ENCODE measurements at regions not wholly inside any gene's neighbourhood (a gene's known extent, or its start where the extent isn't known, plus 50 kb on each side); places are given as distances from the start of the nearest gene placed in this dataset.
"Not testable (repeated sequence)": the region's sequence is repeated elsewhere in the genome, so short reads cannot be mapped to it uniquely, and the experiment has no call there.

DNA sequence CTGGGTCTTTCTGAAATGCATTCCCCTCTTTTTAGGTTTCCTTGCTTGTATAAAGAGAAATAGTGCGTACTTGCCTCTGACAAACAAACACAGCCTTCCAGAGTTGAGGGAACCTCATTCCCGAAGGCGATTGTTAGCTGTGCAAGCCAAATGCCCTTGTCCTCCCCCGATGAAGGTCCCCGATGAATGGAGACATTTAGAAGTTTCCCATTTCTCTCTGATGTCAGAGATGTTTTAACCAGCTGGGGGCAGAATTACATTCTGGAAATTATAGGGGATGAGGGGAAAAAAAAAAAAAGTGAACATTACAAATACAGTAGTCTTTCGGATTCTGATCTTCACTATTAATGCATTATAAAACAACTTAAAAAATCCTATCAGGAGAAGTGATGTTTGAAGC, 366.8 kb downstream of the VRK1 start:
- no peak for TF ChIP-seq SUZ12 (IDR thresholded peaks at IDR 0.05; ENCODE audit: extremely low read depth, insufficient read depth, insufficient read length)
- no peak for TF ChIP-seq ZNF274 (IDR thresholded peaks at IDR 0.05; ENCODE audit: low read depth, low read length)
- no peak for TF ChIP-seq YY1 (IDR thresholded peaks at IDR 0.05; ENCODE audit: insufficient read depth, insufficient read length)
- H3K4me3 ChIP-seq (ENCODE audit: insufficient read length, low read depth), result no peak overlapping the region
- H3K9me3 ChIP-seq (ENCODE audit: insufficient read depth, low read length), result peaks cover 2% of the 10 kb centered on the region; the same call in 1 of the 2 replicates
- H3K27me3 ChIP-seq (ENCODE audit: insufficient read depth, insufficient read length), result no peaks in the 10 kb centered on the region
- no peak for DNase-seq (ENCODE audit: low read depth, low spot score)
- H3K4me1 ChIP-seq (ENCODE audit: insufficient read depth, insufficient read length), result no peaks in the 10 kb centered on the region
- H3K9ac ChIP-seq (ENCODE audit: insufficient read length, low read depth), result no peak overlapping the region
- no peaks in the 10 kb centered on the region for H3K36me3 ChIP-seq (ENCODE audit: insufficient read depth, insufficient read length, low read length)

DNA sequence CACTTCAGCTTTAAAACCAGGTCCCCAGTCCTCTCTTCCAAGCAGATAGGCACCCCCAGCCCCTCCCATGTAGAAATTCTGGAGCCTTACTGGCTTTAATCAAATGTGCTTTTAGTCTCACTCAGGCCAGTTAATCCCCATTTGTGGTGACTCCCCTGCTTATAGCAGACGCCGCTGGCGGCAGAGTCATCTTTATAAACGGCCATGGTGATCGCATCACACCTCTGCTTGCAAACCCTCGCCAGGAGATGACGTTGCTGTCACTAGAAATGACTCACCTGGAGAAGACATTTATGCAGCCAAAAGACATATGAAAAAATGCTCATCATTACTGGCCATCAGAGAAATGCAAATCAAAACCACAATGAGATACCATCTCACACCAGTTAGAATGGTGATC, 369.3 kb downstream of the VRK1 start:
- TF ChIP-seq SUZ12 (IDR thresholded peaks at IDR 0.05; ENCODE audit: extremely low read depth, insufficient read depth, insufficient read length), result no peak
- TF ChIP-seq YY1 (IDR thresholded peaks at IDR 0.05; ENCODE audit: insufficient read depth, insufficient read length), result no peak
- no peak for TF ChIP-seq ZNF274 (IDR thresholded peaks at IDR 0.05; ENCODE audit: low read depth, low read length)
- H3K9me3 ChIP-seq (ENCODE audit: insufficient read depth, low read length), result no peaks in the 10 kb centered on the region
- H3K4me3 ChIP-seq (ENCODE audit: insufficient read length, low read depth), result no peak overlapping the region
- H3K27me3 ChIP-seq (ENCODE audit: insufficient read depth, insufficient read length), result no peaks in the 10 kb centered on the region
- no peak for DNase-seq (ENCODE audit: low read depth, low spot score)
- no peak overlapping the region for H3K9ac ChIP-seq (ENCODE audit: insufficient read length, low read depth)
- no peaks in the 10 kb centered on the region for H3K4me1 ChIP-seq (ENCODE audit: insufficient read depth, insufficient read length)
- H3K36me3 ChIP-seq (ENCODE audit: insufficient read depth, insufficient read length, low read length), result no peaks in the 10 kb centered on the region

DNA sequence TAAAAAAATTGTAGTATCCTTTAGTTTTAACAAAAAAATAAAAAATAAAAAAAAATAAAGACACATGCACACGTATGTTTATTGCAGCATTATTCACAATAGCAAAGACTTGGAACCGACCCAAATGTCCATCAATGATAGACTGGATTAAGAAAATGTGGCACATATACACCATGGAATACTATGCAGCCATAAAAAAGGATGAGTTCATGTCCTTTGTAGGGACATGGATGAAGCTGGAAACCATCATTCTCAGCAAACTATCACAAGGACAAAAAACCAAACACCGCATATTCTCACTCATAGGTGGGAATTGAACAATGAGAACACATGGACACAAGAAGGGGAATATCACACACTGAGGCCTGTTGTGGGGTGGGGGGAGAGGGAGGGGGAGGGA, 370.4 kb downstream of the VRK1 start:
- H3K4me1 ChIP-seq (ENCODE audit: insufficient read depth, insufficient read length); H3K4me3 ChIP-seq (ENCODE audit: insufficient read length, low read depth); DNase-seq (ENCODE audit: low read depth, low spot score); H3K9me3 ChIP-seq (ENCODE audit: insufficient read depth, low read length); H3K9ac ChIP-seq (ENCODE audit: insufficient read length, low read depth); H3K36me3 ChIP-seq (ENCODE audit: insufficient read depth, insufficient read length, low read length); H3K27me3 ChIP-seq (ENCODE audit: insufficient read depth, insufficient read length): not testable (repeated sequence)

DNA sequence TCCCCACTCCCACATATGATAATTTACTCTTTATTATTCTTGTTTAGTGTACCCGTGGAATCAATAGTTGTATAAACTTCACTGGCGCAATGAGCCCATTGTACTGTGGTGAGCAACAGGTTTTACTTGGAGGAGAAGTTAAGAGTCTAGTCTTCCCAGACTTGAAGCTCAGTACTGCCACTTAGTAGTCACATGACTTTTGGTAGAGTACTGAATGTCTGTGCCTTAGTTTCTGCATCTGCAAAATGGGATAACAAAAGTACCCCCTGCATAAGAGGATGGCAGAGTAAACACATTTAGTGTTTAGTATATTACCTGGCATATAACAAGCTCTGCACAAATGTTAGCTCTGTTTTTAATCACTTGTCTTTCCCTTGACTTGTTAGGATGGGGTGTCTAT, 375.5 kb downstream of the VRK1 start:
- H3K4me3 ChIP-seq (ENCODE audit: insufficient read length, low read depth), result no peak overlapping the region
- no peaks in the 10 kb centered on the region for H3K36me3 ChIP-seq (ENCODE audit: insufficient read depth, insufficient read length, low read length)
- no peaks in the 10 kb centered on the region for H3K27me3 ChIP-seq (ENCODE audit: insufficient read depth, insufficient read length)
- no peak for TF ChIP-seq YY1 (IDR thresholded peaks at IDR 0.05; ENCODE audit: insufficient read depth, insufficient read length)
- no peak for TF ChIP-seq SUZ12 (IDR thresholded peaks at IDR 0.05; ENCODE audit: extremely low read depth, insufficient read depth, insufficient read length)
- no peak for TF ChIP-seq ZNF274 (IDR thresholded peaks at IDR 0.05; ENCODE audit: low read depth, low read length)
- no peaks in the 10 kb centered on the region for H3K9me3 ChIP-seq (ENCODE audit: insufficient read depth, low read length)
- no peak overlapping the region for H3K9ac ChIP-seq (ENCODE audit: insufficient read length, low read depth)
- no peaks in the 10 kb centered on the region for H3K4me1 ChIP-seq (ENCODE audit: insufficient read depth, insufficient read length)
- no peak for DNase-seq (ENCODE audit: low read depth, low spot score)

DNA sequence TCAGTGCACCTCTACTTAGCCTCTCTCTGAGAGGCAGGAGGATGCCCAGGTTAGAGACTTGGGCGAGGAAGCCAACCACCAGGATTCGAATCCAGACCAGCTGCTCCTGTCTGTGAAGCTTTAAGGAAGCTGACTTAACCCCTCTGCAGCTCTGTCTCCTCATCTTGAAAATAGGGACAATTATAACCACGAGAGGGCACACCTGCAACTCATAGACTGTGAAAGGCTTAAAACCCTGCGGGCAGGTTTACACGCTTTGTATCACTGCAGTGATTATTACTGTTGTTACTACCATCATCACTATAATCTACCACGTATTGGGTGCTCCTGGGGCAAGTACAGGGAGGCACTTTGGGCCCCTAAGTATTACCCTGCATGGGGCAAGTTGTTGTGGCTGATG, 379.8 kb downstream of the VRK1 start:
- no peaks in the 10 kb centered on the region for H3K4me1 ChIP-seq (ENCODE audit: insufficient read depth, insufficient read length)

DNA sequence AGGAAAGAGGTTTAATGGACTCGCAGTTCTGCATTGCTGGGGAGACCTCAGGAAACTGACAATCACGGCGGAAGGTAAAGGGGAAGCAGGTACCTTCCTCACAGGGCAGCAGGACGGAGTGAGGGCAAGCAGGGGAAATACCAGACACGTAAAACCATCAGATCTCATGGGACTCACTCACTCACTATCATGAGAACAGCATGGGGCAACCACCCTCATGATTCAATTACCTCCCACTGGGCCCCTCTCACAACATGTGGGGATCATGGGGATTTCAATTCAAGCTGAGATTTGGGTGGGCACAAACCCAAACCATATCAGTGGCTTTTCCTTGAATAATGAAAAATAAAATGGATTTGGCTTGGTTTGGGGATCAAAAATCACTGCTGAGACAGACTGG, 380.5 kb downstream of the VRK1 start:
- Histone ChIP-seq H3K27me3 (ENCODE audit: insufficient read depth, insufficient read length) (no peaks in the 10 kb centered on the region), H3K4me3 (ENCODE audit: insufficient read length, low read depth) (no peak overlapping the region), H3K9me3 (ENCODE audit: insufficient read depth, low read length) (no peaks in the 10 kb centered on the region), H3K4me1 (ENCODE audit: insufficient read depth, insufficient read length) (no peaks in the 10 kb centered on the region), H3K9ac (ENCODE audit: insufficient read length, low read depth) (no peak overlapping the region), H3K36me3 (ENCODE audit: insufficient read depth, insufficient read length, low read length) (no peaks in the 10 kb centered on the region)
- TF ChIP-seq YY1 (IDR thresholded peaks at IDR 0.05; ENCODE audit: insufficient read depth, insufficient read length) (no peak), ZNF274 (IDR thresholded peaks at IDR 0.05; ENCODE audit: low read depth, low read length) (no peak), SUZ12 (IDR thresholded peaks at IDR 0.05; ENCODE audit: extremely low read depth, insufficient read depth, insufficient read length) (no peak)
- no peak for DNase-seq (ENCODE audit: low read depth, low spot score)

More for the DNA sequence above, 379.8 kb downstream of the VRK1 start:
- no peak for DNase-seq (ENCODE audit: low read depth, low spot score)
- Histone ChIP-seq H3K27me3 (ENCODE audit: insufficient read depth, insufficient read length) (no peaks in the 10 kb centered on the region), H3K9me3 (ENCODE audit: insufficient read depth, low read length) (no peaks in the 10 kb centered on the region), H3K9ac (ENCODE audit: insufficient read length, low read depth) (no peak overlapping the region), H3K36me3 (ENCODE audit: insufficient read depth, insufficient read length, low read length) (no peaks in the 10 kb centered on the region), H3K4me3 (ENCODE audit: insufficient read length, low read depth) (no peak overlapping the region)
- TF ChIP-seq YY1 (IDR thresholded peaks at IDR 0.05; ENCODE audit: insufficient read depth, insufficient read length) (no peak), ZNF274 (IDR thresholded peaks at IDR 0.05; ENCODE audit: low read depth, low read length) (no peak), SUZ12 (IDR thresholded peaks at IDR 0.05; ENCODE audit: extremely low read depth, insufficient read depth, insufficient read length) (no peak)

DNA sequence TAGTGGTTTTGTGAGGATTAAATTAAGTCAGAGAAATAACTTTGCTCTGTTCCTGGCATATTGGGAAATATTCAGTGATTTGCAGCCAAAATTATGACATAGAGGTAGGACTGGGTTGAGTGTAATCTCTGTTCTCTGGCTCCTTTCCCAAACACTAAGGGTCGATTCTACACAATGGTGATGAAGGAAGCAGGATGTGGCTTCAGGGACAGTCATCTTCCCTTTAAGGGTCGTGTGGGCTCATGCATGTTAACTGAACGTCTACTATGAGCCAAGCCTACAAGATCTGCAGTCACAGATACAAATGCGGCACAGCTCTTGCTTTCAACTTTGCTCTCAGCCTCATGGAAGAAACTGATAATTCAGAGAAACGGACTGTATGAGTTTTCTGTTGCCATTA, 381.6 kb downstream of the VRK1 start:
- no peak overlapping the region for H3K4me3 ChIP-seq (ENCODE audit: insufficient read length, low read depth)
- no peak for DNase-seq (ENCODE audit: low read depth, low spot score)
- no peak overlapping the region for H3K9ac ChIP-seq (ENCODE audit: insufficient read length, low read depth)
- no peaks in the 10 kb centered on the region for H3K27me3 ChIP-seq (ENCODE audit: insufficient read depth, insufficient read length)
- no peak for TF ChIP-seq SUZ12 (IDR thresholded peaks at IDR 0.05; ENCODE audit: extremely low read depth, insufficient read depth, insufficient read length)
- no peak for TF ChIP-seq ZNF274 (IDR thresholded peaks at IDR 0.05; ENCODE audit: low read depth, low read length)
- TF ChIP-seq YY1 (IDR thresholded peaks at IDR 0.05; ENCODE audit: insufficient read depth, insufficient read length), result no peak
- no peaks in the 10 kb centered on the region for H3K36me3 ChIP-seq (ENCODE audit: insufficient read depth, insufficient read length, low read length)
- H3K9me3 ChIP-seq (ENCODE audit: insufficient read depth, low read length), result no peaks in the 10 kb centered on the region
- H3K4me1 ChIP-seq (ENCODE audit: insufficient read depth, insufficient read length), result no peaks in the 10 kb centered on the region

DNA sequence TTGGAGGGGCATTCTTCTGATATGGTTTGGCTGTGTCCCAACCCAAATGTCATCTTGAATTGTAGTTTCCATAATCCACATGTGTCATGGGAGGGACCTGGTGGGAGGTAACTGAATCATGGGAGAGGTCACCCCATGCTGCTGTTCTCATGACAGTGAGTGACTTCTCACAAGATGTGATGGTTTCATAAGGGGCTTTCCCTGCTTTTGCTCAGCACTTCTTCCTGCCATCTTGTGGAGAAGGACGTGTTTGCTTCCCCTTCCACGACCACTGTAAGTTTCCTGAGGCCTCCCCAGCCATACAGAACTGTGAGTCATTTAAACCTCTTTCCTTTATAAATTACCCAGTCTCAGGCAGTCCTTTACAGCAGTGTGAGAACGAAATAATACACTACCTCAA, 382.4 kb downstream of the VRK1 start:
- no peaks in the 10 kb centered on the region for H3K27me3 ChIP-seq (ENCODE audit: insufficient read depth, insufficient read length)
- H3K9ac ChIP-seq (ENCODE audit: insufficient read length, low read depth), result no peak overlapping the region
- H3K36me3 ChIP-seq (ENCODE audit: insufficient read depth, insufficient read length, low read length), result no peaks in the 10 kb centered on the region
- H3K4me3 ChIP-seq (ENCODE audit: insufficient read length, low read depth), result no peak overlapping the region
- no peaks in the 10 kb centered on the region for H3K9me3 ChIP-seq (ENCODE audit: insufficient read depth, low read length)
- no peak for DNase-seq (ENCODE audit: low read depth, low spot score)
- TF ChIP-seq ZNF274 (IDR thresholded peaks at IDR 0.05; ENCODE audit: low read depth, low read length), result no peak
- no peak for TF ChIP-seq SUZ12 (IDR thresholded peaks at IDR 0.05; ENCODE audit: extremely low read depth, insufficient read depth, insufficient read length)
- TF ChIP-seq YY1 (IDR thresholded peaks at IDR 0.05; ENCODE audit: insufficient read depth, insufficient read length), result no peak
- no peaks in the 10 kb centered on the region for H3K4me1 ChIP-seq (ENCODE audit: insufficient read depth, insufficient read length)
